ENCODE measurements at regions not wholly inside any gene's neighbourhood (a gene's known extent, or its start where the extent isn't known, plus 50 kb on each side); places are given as distances from the start of the nearest gene placed in this dataset.

DNA sequence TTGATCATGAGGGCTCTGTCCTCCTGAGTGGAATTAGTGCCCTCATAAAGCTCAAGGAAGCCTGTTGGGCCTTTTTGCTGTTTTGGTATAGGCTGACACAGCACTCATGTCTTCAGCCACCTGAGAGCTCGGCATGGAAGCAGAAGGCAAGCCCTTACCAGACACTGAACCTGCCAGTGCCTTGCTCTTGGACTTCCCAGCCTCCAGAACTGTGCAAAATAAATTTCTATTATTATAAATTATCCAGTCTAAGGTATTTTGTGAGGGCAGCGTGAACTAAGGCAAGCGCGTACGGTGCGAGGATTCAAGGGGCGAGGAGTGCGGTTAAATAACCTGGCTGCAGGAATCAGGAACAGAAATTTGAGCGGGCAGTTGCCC, 281.5 kb upstream of the LYZL1 start:
- ChIA-PET RAD21 (ENCODE audit: low non-redundant PET in 1 of 2, low total read pairs in 2 of 2, uncharacterized antibody in 2 of 2, unreplicated experiment in 2 of 2) (no interaction called here), POLR2A (no interaction called here), CTCF (interaction anchor here (1.8 kb wide), 1 partner anchor 343 kb away, joined by 5 read pairs; no protein-coding TSS in a partner anchor)
- H3K27me3 ChIP-seq (ENCODE audit: insufficient read depth, low read length), result no peaks in the 10 kb centered on the region
- H3K9me2 ChIP-seq (ENCODE audit: insufficient read depth), result no peaks in the 10 kb centered on the region
- no peak overlapping the region for H3K4me3 ChIP-seq (replicated peaks in 1 of 2; ENCODE audit: low read depth in 1 of 2, low read length in 2 of 2)
- H2AFZ ChIP-seq (ENCODE audit: low read depth, low read length, poor library complexity, severe bottlenecking), result no peak overlapping the region
- intact Hi-C loops (cut with micrococcal nuclease), result no loop called here
- TF ChIP-seq, protein P1, sequence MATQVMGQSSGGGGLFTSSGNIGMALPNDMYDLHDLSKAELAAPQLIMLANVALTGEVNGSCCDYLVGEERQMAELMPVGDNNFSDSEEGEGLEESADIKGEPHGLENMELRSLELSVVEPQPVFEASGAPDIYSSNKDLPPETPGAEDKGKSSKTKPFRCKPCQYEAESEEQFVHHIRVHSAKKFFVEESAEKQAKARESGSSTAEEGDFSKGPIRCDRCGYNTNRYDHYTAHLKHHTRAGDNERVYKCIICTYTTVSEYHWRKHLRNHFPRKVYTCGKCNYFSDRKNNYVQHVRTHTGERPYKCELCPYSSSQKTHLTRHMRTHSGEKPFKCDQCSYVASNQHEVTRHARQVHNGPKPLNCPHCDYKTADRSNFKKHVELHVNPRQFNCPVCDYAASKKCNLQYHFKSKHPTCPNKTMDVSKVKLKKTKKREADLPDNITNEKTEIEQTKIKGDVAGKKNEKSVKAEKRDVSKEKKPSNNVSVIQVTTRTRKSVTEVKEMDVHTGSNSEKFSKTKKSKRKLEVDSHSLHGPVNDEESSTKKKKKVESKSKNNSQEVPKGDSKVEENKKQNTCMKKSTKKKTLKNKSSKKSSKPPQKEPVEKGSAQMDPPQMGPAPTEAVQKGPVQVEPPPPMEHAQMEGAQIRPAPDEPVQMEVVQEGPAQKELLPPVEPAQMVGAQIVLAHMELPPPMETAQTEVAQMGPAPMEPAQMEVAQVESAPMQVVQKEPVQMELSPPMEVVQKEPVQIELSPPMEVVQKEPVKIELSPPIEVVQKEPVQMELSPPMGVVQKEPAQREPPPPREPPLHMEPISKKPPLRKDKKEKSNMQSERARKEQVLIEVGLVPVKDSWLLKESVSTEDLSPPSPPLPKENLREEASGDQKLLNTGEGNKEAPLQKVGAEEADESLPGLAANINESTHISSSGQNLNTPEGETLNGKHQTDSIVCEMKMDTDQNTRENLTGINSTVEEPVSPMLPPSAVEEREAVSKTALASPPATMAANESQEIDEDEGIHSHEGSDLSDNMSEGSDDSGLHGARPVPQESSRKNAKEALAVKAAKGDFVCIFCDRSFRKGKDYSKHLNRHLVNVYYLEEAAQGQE (IDR thresholded peaks at IDR 0.05; ENCODE audit: low read depth), result no peak
- TF ChIP-seq TCF7L2 (IDR thresholded peaks at IDR 0.05; ENCODE audit: borderline replicate concordance, extremely low read depth, insufficient read depth, insufficient read length) (no peak), EGR1 (IDR thresholded peaks at IDR 0.05; ENCODE audit: low read depth) (no peak), SP1 (IDR thresholded peaks at IDR 0.05; ENCODE audit: low read depth) (no peak), YY1 (IDR thresholded peaks at IDR 0.05; ENCODE audit: extremely low read depth, insufficient replicate concordance, low read depth, low read length) (no peak), EZH2 (IDR thresholded peaks at IDR 0.05) (no peak), SIN3A (IDR thresholded peaks at IDR 0.05; ENCODE audit: low read depth) (no peak), FOSL1 (IDR thresholded peaks at IDR 0.05; ENCODE audit: low read depth) (no peak), SRF (IDR thresholded peaks at IDR 0.05; ENCODE audit: low read depth) (no peak), JUND (IDR thresholded peaks at IDR 0.05) (no peak), EZH2phosphoT487 (IDR thresholded peaks at IDR 0.05; ENCODE audit: borderline replicate concordance) (no peak)
- TF ChIP-seq, protein P2, sequence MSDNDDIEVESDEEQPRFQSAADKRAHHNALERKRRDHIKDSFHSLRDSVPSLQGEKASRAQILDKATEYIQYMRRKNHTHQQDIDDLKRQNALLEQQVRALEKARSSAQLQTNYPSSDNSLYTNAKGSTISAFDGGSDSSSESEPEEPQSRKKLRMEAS (IDR thresholded peaks at IDR 0.05), result no peak
- H3K27ac ChIP-seq (ENCODE audit: low read depth, low read length), result no peak overlapping the region
- no peaks in the 10 kb centered on the region for H3K4me1 ChIP-seq (ENCODE audit: control insufficient read depth in 1 of 2, insufficient read depth in 2 of 2, low read length in 2 of 2)
- BruUV-seq (replicated peaks), result no TSS peak
- DNase-seq (ENCODE audit: low read depth, low spot score) (no peak), ATAC-seq (no peak)
- no peaks in the 10 kb centered on the region for H4K20me1 ChIP-seq (ENCODE audit: insufficient read depth)
- no peaks in the 10 kb centered on the region for H3K9me3 ChIP-seq (ENCODE audit: control insufficient read depth in 1 of 2, insufficient read depth in 1 of 2, low read depth in 1 of 2, low read length in 2 of 2)
- no peaks in the 10 kb centered on the region for H3K79me2 ChIP-seq (ENCODE audit: insufficient read depth, low read length)
- no peak overlapping the region for H3K4me2 ChIP-seq (ENCODE audit: low read length)
- H3K9ac ChIP-seq (ENCODE audit: low read length), result no peak overlapping the region
- no peaks in the 10 kb centered on the region for H3K36me3 ChIP-seq (ENCODE audit: control insufficient read depth in 1 of 2, insufficient read depth in 2 of 2, low read length in 2 of 2)

Measured in HCT116 (cell line).